Esophagus squamous epithelium (tissue), 5 donors: ENCODE measurements at regions not wholly inside any gene's neighbourhood (a gene's known extent, or its start where the extent isn't known, plus 50 kb on each side); places are given as distances from the start of the nearest gene placed in this dataset.

Source experiments
- DNase-seq: peaks from one replicate; lab custom pipeline; 2025; lab: John Stamatoyannopoulos, UW
- H3K27ac ChIP-seq, 4 donors: fragments of 200-600 bp; sonication (generic); one replicate each; pipeline ENCODE4 v1.5.1; 2016 to 2019; ENCODE audit warnings: mild to moderate bottlenecking in 1 of 4
- H3K27me3 ChIP-seq, 4 donors: fragments of 200-600 bp; sonication (generic); 1 replicate in 3 of 4; 2 replicates in 1 of 4; pipeline versions ENCODE4 v1.5.1 to v1.6.0; 2017 to 2021; ENCODE audit warnings: antibody characterized with exemption in 1 of 4
- H3K36me3 ChIP-seq, 3 donors: fragments of 200-600 bp; sonication (generic); one replicate each; pipeline ENCODE4 v1.5.1; 2016 to 2019
- H3K4me1 ChIP-seq, 3 donors: fragments of 200-600 bp; sonication (generic); one replicate each; pipeline ENCODE4 v1.5.1; 2017 to 2019
- H3K4me3 ChIP-seq, 4 donors: fragments of 200-600 bp; sonication (generic); 1 replicate in 3 of 4; 2 replicates in 1 of 4; pipeline ENCODE4 v1.5.1; 2016 to 2019; ENCODE audit warnings: mild to moderate bottlenecking in 2 of 4, moderate library complexity in 1 of 4
- H3K9me3 ChIP-seq, 3 donors: fragments of 200-600 bp; sonication (generic); one replicate each; pipeline ENCODE4 v1.5.1; 2016 to 2019
- POLR2A ChIP-seq, 4 donors: fragments of 450-650 bp; IDR thresholded peaks; one replicate each; pipeline ENCODE4 v1.6.1; 2017; ENCODE audit warnings: antibody characterized with exemption in 4 of 4, mild to moderate bottlenecking in 4 of 4, moderate library complexity in 3 of 4
- WGBS, 2 donors: methylation state at CpG; one replicate each; pipeline ENCODE4 v1.1.5; 2018; 5-methylcytosine and 5-hydroxymethylcytosine counted together
- intact Hi-C: fragments of 100-400 bp; cut with DNase I; formaldehyde crosslinking; loops from one replicate; pipeline ENCODE4 v1.15.0; 2022
- TF ChIP-seq, protein P1 (sequence below), 6 experiments: fragments of 450-650 bp in 4 of 6; fragments of 200-600 bp in 2 of 6; sonication (generic) in 2 of 6; IDR thresholded peaks; one replicate each; pipeline ENCODE4 v1.5.1; 2016 to 2019; ENCODE audit warnings: antibody characterized with exemption in 6 of 6, mild to moderate bottlenecking in 4 of 6, moderate library complexity in 4 of 6
- donor health status: DM: yes; HTN: yes; CAD: no.

DNA sequence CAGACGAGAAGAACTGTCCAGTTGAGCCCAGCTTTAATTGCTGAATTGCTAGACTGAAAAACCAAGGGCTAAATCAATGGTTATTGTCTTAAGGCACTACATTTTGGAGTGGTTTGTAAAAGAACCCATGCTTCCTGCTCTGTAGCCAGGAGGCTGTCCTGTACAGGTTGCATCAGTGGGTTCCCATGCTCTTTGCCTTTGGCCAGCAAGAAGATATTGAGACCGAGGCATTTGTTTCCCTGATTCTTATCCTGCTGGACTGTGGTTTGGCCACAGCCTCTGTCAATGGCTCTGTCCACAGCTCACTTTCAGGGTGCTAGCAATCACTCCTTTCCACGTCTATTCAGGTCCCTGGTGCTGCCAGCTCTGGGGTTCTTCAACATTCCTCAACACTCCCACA, 89.6 kb downstream of the FAM43A start:
- 66 to 70% methylated on average over 3 of the region's 3 CpGs for WGBS, 2 donors
- Histone ChIP-seq H3K9me3 (no peaks in the 10 kb centered on the region), H3K4me3 (no peak overlapping the region), H3K4me1 (peaks cover 16 to 48% (median 18%) of the 10 kb centered on the region in 3 donors), H3K36me3 (no peaks in the 10 kb centered on the region), H3K27me3 (no peaks in the 10 kb centered on the region), H3K27ac (no peak overlapping the region)
- DNase-seq: no peak
- intact Hi-C loops: no loop called here
- TF ChIP-seq, protein P1, sequence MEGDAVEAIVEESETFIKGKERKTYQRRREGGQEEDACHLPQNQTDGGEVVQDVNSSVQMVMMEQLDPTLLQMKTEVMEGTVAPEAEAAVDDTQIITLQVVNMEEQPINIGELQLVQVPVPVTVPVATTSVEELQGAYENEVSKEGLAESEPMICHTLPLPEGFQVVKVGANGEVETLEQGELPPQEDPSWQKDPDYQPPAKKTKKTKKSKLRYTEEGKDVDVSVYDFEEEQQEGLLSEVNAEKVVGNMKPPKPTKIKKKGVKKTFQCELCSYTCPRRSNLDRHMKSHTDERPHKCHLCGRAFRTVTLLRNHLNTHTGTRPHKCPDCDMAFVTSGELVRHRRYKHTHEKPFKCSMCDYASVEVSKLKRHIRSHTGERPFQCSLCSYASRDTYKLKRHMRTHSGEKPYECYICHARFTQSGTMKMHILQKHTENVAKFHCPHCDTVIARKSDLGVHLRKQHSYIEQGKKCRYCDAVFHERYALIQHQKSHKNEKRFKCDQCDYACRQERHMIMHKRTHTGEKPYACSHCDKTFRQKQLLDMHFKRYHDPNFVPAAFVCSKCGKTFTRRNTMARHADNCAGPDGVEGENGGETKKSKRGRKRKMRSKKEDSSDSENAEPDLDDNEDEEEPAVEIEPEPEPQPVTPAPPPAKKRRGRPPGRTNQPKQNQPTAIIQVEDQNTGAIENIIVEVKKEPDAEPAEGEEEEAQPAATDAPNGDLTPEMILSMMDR (IDR thresholded peaks at IDR 0.05): no peak
- no peak for TF ChIP-seq POLR2A (IDR thresholded peaks at IDR 0.05)

DNA sequence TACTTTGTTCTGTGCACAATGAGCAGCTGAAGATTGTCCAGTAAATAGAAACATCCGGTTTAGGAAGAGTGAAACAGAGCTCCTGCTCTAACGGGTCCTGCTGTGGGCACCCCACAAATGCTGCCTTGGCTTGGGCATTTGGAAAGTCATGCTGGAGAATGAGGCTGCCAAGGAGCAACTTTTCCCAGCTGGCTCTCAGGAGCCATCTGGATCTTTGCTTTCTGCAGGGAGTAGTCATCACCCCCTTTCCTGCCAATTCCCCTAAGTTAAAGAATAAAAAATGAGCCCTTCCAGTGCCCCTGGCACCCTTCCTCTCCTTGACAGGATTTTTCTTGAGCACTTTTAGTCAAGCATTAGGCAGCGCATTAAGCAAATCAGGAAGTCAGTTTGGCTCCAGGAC, 90.0 kb downstream of the FAM43A start:
- Histone ChIP-seq H3K4me3 (no peak overlapping the region), H3K27me3 (no peaks in the 10 kb centered on the region), H3K4me1 (peaks cover 16 to 48% (median 18%) of the 10 kb centered on the region in 3 donors), H3K36me3 (no peaks in the 10 kb centered on the region), H3K9me3 (no peaks in the 10 kb centered on the region), H3K27ac (no peak overlapping the region)
- DNase-seq: no peak
- intact Hi-C loops: no loop called here
- TF ChIP-seq, protein P1 (IDR thresholded peaks at IDR 0.05): no peak
- TF ChIP-seq POLR2A (IDR thresholded peaks at IDR 0.05): no peak
- 26% methylated on average over 3 of the region's 3 CpGs for WGBS, 2 donors

DNA sequence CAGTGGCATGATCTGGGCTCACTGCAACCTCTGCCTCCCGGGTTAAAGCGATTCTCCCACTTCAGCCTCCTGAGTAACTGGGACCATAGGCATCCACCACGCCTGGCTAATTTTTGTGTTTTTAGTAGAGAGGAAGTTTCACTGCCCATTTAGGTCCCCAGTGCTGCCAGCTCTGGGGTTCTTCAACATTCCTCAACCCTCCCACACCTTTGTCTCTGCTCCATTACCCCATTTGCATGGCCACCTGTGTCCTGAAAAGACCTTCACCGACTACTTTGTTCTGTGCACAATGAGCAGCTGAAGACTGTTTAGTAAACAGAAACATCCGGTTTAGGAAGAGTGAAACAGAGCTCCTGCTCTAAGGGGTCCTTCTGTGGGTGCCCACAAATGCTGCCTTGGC, 92.0 kb downstream of the FAM43A start:
- Histone ChIP-seq H3K27me3 (no peaks in the 10 kb centered on the region), H3K4me1 (peaks cover 12 to 32% (median 13%) of the 10 kb centered on the region in 3 donors), H3K9me3 (no peaks in the 10 kb centered on the region), H3K4me3 (no peak overlapping the region), H3K36me3 (no peaks in the 10 kb centered on the region), H3K27ac (no peak overlapping the region)
- no peak for TF ChIP-seq POLR2A (IDR thresholded peaks at IDR 0.05)
- TF ChIP-seq, protein P1 (IDR thresholded peaks at IDR 0.05): no peak
- intact Hi-C loops: no loop called here
- WGBS, 2 donors: 70 to 71% methylated on average over 5 of the region's 5 CpGs
- DNase-seq: no peak

DNA sequence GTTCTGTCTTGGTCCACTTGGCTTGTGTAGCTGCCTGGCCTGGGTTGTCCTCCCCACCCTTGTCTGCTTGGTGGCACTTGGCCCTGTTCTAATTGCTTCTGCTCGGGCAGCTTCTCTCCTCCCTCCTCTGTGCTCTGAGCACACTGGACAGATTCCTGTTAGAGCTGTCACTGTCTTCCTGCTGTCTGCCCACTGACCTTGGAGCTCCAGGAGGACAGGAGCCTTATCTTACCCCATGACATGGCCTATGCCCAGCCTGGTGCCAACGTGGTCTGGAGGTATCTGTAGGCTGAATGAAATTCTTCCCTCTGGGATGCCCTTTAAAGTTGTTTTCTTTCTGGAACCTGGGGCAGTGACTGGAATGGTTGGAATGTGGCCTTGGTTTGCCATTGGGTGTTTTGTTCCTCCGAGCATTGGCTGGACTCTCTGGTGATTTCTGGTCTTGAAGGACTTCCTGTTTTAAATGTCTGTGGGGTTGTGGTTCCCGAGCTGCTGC, 94.1 kb downstream of the FAM43A start:
- DNase-seq: no peak
- WGBS, 2 donors: 69 to 81% methylated on average over 3 to 4 of the region's 4 CpGs

DNA sequence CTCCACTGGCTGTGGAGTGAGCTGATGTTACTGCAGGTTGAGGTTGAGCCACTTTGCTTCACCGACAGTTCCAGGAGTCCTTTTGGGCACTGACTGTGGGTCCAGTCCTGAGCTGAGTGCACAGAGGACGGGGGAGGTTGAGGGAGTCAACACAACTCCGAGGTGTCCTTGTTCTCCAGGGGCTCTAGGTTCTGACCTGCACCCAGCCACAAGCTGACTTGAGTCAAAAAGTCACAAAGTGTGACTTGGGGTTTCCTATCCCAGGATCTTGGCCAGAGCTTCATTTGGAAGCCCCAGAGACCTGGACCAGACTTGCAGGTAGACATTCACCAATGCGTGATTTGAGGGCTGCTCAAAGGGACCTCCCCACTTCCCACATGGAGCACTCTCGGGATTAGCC, 95.0 kb downstream of the FAM43A start:
- Histone ChIP-seq H3K27me3 (no peaks in the 10 kb centered on the region), H3K36me3 (no peaks in the 10 kb centered on the region), H3K27ac (no peak overlapping the region), H3K4me1 (peaks cover 0 to 13% (median 0%) of the 10 kb centered on the region in 3 donors), H3K9me3 (no peaks in the 10 kb centered on the region), H3K4me3 (no peak overlapping the region)
- no peak for DNase-seq
- TF ChIP-seq, protein P1 (IDR thresholded peaks at IDR 0.05): no peak
- TF ChIP-seq POLR2A (IDR thresholded peaks at IDR 0.05): no peak
- intact Hi-C loops: no loop called here
- WGBS, 2 donors: 94 to 98% methylated on average over 4 to 5 of the region's 5 CpGs

More for the DNA sequence above, 94.1 kb downstream of the FAM43A start:
- Histone ChIP-seq H3K27me3 (no peaks in the 10 kb centered on the region), H3K4me1 (peaks cover 0 to 13% (median 0%) of the 10 kb centered on the region in 3 donors), H3K4me3 (no peak overlapping the region), H3K9me3 (no peaks in the 10 kb centered on the region), H3K27ac (no peak overlapping the region), H3K36me3 (no peaks in the 10 kb centered on the region)
- TF ChIP-seq POLR2A (IDR thresholded peaks at IDR 0.05): no peak
- TF ChIP-seq, protein P1 (IDR thresholded peaks at IDR 0.05): no peak
- intact Hi-C loops: no loop called here
